ENCODE measurements at regions not wholly inside any gene's neighbourhood (a gene's known extent, or its start where the extent isn't known, plus 50 kb on each side); places are given as distances from the start of the nearest gene placed in this dataset.
"Not testable (repeated sequence)": the region's sequence is repeated elsewhere in the genome, so short reads cannot be mapped to it uniquely, and the experiment has no call there.

DNA sequence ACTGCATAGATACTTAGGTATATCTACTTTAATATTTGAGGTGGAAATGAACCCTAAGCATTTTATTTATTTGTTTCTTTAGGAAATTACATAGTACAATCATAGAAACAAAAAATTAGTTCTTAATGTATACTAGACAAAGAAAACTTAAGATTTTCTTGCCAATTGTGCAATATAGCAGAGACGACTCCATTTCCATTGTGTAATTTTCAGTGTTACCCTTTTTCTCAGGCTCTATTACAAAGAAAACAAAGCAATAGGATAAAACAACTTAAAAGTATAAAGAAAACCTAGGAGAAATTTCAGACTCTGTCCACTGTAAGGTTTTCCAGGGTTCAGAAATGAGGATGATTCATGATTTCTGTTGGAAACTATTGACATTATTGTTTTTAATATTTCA, 89.0 kb upstream of the SERTAD2 start:
- no peak overlapping the region for H3K9ac ChIP-seq (ENCODE audit: low read length)
- no peak overlapping the region for H3K4me2 ChIP-seq (ENCODE audit: low read length)
- intact Hi-C loops (cut with micrococcal nuclease): no loop called here
- no peak for DNase-seq
- H3K4me1 ChIP-seq (ENCODE audit: insufficient read depth, low read length): no peaks in the 10 kb centered on the region
- H3K36me3 ChIP-seq (ENCODE audit: low read depth, low read length): no peaks in the 10 kb centered on the region
- no peaks in the 10 kb centered on the region for H4K20me1 ChIP-seq (ENCODE audit: low read length)
- no TSS peak for BruUV-seq (replicated peaks)
- H3K79me2 ChIP-seq (ENCODE audit: low read length): peaks cover 31% of the 10 kb centered on the region
- POLR2A ChIA-PET (ENCODE audit: unreplicated experiment): no interaction called here
- H2AFZ ChIP-seq (ENCODE audit: low read length): no peak overlapping the region
- CTCF ChIA-PET: no interaction called here
- H3K9me2 ChIP-seq (replicated peaks; ENCODE audit: low read length): no peaks in the 10 kb centered on the region
- no peak overlapping the region for H3K4me3 ChIP-seq (ENCODE audit: low read length)
- no peaks in the 10 kb centered on the region for H3F3A ChIP-seq (ENCODE audit: low read length, unreplicated experiment)
- H3K27me3 ChIP-seq (ENCODE audit: low read length): no peaks in the 10 kb centered on the region
- TF ChIP-seq, protein P1, sequence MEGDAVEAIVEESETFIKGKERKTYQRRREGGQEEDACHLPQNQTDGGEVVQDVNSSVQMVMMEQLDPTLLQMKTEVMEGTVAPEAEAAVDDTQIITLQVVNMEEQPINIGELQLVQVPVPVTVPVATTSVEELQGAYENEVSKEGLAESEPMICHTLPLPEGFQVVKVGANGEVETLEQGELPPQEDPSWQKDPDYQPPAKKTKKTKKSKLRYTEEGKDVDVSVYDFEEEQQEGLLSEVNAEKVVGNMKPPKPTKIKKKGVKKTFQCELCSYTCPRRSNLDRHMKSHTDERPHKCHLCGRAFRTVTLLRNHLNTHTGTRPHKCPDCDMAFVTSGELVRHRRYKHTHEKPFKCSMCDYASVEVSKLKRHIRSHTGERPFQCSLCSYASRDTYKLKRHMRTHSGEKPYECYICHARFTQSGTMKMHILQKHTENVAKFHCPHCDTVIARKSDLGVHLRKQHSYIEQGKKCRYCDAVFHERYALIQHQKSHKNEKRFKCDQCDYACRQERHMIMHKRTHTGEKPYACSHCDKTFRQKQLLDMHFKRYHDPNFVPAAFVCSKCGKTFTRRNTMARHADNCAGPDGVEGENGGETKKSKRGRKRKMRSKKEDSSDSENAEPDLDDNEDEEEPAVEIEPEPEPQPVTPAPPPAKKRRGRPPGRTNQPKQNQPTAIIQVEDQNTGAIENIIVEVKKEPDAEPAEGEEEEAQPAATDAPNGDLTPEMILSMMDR (conservative IDR thresholded peaks at IDR 0.05; ENCODE audit: low read depth, low read length): no peak
- H3K27ac ChIP-seq (ENCODE audit: low read length): no peak overlapping the region
- no peaks in the 10 kb centered on the region for H3K9me3 ChIP-seq (ENCODE audit: low read length)
- ATAC-seq: no peak

DNA sequence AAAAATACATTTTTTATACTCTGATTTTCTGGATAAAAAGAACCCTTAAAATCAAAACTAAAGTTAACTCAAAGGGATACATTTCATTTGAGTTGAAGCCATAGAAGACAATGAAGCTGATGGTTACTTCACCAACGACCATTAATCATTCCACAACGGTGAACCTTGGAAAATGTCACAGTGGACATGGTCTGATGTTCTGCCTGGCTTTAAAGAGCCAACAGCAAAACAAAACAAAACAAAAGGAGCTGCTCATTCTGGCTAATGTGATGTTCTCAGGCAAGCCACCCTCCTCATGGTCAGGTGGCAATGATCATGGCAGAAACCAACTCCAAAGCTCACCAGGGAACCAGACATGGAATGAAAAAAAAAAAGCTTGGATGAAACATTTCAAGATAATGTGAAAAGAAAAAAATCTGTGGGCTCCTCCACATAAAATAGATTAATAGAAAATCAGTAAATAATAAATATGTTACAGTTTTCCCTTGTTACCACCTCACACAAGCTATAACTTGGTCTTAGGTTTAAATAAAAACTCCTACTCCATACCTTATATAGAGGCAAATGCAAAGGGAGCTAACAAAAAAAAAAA, 90.1 kb upstream of the SERTAD2 start:
- ChIA-PET POLR2A (ENCODE audit: unreplicated experiment) (no interaction called here), CTCF (no interaction called here)
- no peaks in the 10 kb centered on the region for H3K9me2 ChIP-seq (replicated peaks; ENCODE audit: low read length)
- no peaks in the 10 kb centered on the region for H3K36me3 ChIP-seq (ENCODE audit: low read depth, low read length)
- H4K20me1 ChIP-seq (ENCODE audit: low read length): no peaks in the 10 kb centered on the region
- no peak overlapping the region for H2AFZ ChIP-seq (ENCODE audit: low read length)
- H3K9ac ChIP-seq (ENCODE audit: low read length): no peak overlapping the region
- BruUV-seq (replicated peaks): no TSS peak
- intact Hi-C loops (cut with micrococcal nuclease): no loop called here
- no peak overlapping the region for H3K27ac ChIP-seq (ENCODE audit: low read length)
- no peak overlapping the region for H3K4me2 ChIP-seq (ENCODE audit: low read length)
- no peak overlapping the region for H3K4me3 ChIP-seq (ENCODE audit: low read length)
- no peaks in the 10 kb centered on the region for H3K27me3 ChIP-seq (ENCODE audit: low read length)
- no peak for ATAC-seq
- TF ChIP-seq EZH2phosphoT487 (IDR thresholded peaks at IDR 0.05; ENCODE audit: borderline replicate concordance, low read length) (no peak), EZH2 (IDR thresholded peaks at IDR 0.05; ENCODE audit: low read length, unreplicated experiment) (no peak)
- TF ChIP-seq, protein P1 (conservative IDR thresholded peaks at IDR 0.05; ENCODE audit: low read depth, low read length): no peak
- no peaks in the 10 kb centered on the region for H3K9me3 ChIP-seq (ENCODE audit: low read length)
- H3K4me1 ChIP-seq (ENCODE audit: insufficient read depth, low read length): peaks cover 5% of the 10 kb centered on the region
- H3K79me2 ChIP-seq (ENCODE audit: low read length): peaks cover 42% of the 10 kb centered on the region
- no peaks in the 10 kb centered on the region for H3F3A ChIP-seq (ENCODE audit: low read length, unreplicated experiment)
- DNase-seq: no peak

DNA sequence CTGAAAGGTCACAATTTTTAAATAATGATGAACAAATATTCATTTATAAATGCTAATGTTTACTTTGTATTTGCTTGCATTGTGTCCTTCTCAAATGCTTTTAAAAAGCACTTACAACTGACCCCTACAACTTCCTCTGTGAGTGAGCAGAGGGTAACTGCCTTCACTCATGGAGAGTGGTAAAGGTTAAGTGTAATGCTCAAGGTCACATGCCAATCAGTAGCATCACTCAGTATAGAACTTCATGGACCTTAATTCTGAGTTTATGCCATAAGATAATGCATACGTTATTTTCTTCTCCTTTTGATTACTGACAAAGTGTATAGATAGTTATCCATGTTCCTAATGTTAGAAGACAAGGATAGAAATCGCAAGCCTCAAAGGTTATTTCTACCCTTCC, 91.8 kb upstream of the SERTAD2 start:
- TF ChIP-seq EZH2phosphoT487 (IDR thresholded peaks at IDR 0.05; ENCODE audit: borderline replicate concordance, low read length): no peak
- no peak for TF ChIP-seq EZH2 (IDR thresholded peaks at IDR 0.05; ENCODE audit: low read length, unreplicated experiment)
- TF ChIP-seq, protein P1 (conservative IDR thresholded peaks at IDR 0.05; ENCODE audit: low read depth, low read length): no peak
- H3K4me1 ChIP-seq (ENCODE audit: insufficient read depth, low read length): peaks cover 10% of the 10 kb centered on the region
- H3K9me2 ChIP-seq (replicated peaks; ENCODE audit: low read length): no peaks in the 10 kb centered on the region
- ChIA-PET CTCF (no interaction called here), POLR2A (ENCODE audit: unreplicated experiment) (no interaction called here)
- no peaks in the 10 kb centered on the region for H3F3A ChIP-seq (ENCODE audit: low read length, unreplicated experiment)
- no peaks in the 10 kb centered on the region for H3K36me3 ChIP-seq (ENCODE audit: low read depth, low read length)
- no peak overlapping the region for H3K9ac ChIP-seq (ENCODE audit: low read length)
- H3K27ac ChIP-seq (ENCODE audit: low read length): no peak overlapping the region
- intact Hi-C loops (cut with micrococcal nuclease): no loop called here
- DNase-seq (no peak), ATAC-seq (no peak)
- H3K9me3 ChIP-seq (ENCODE audit: low read length): no peaks in the 10 kb centered on the region
- no peak overlapping the region for H3K4me2 ChIP-seq (ENCODE audit: low read length)
- H3K27me3 ChIP-seq (ENCODE audit: low read length): no peaks in the 10 kb centered on the region
- no peak overlapping the region for H3K4me3 ChIP-seq (ENCODE audit: low read length)
- H4K20me1 ChIP-seq (ENCODE audit: low read length): no peaks in the 10 kb centered on the region
- H2AFZ ChIP-seq (ENCODE audit: low read length): no peak overlapping the region
- BruUV-seq (replicated peaks): no TSS peak
- H3K79me2 ChIP-seq (ENCODE audit: low read length): peaks cover 57% of the 10 kb centered on the region

DNA sequence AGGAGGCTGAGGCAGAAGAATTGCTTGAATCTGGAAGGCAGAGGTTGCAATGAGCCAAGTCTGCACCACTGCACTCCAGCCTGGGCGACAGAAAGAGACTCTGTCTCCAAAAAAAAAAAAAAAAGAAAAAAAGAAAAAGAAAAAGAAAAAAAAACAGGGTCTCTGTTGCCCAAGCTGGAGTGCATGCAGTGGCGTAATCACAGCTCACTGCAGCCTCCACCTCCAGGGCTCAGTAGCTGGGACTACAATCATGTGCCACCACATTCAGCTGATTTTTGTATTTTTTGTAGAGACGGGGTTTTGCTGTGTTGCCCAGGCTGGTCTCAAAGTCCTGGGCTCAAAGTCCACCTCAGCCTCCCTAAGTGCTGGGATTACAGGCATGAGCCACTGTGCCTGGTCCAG, 94.0 kb upstream of the SERTAD2 start:
- H4K20me1 ChIP-seq (ENCODE audit: low read length); H3K4me2 ChIP-seq (ENCODE audit: low read length); H3K27ac ChIP-seq (ENCODE audit: low read length); POLR2A ChIA-PET (ENCODE audit: unreplicated experiment); intact Hi-C loops (cut with micrococcal nuclease); H3K4me3 ChIP-seq (ENCODE audit: low read length); H3K9me3 ChIP-seq (ENCODE audit: low read length); H3K9me2 ChIP-seq (replicated peaks; ENCODE audit: low read length); ATAC-seq; H3K27me3 ChIP-seq (ENCODE audit: low read length); H2AFZ ChIP-seq (ENCODE audit: low read length); H3K36me3 ChIP-seq (ENCODE audit: low read depth, low read length); H3K9ac ChIP-seq (ENCODE audit: low read length); DNase-seq; H3F3A ChIP-seq (ENCODE audit: low read length, unreplicated experiment); BruUV-seq (replicated peaks): not testable (repeated sequence)
- H3K79me2 ChIP-seq (ENCODE audit: low read length): peaks cover 57% of the 10 kb centered on the region
- CTCF ChIA-PET: interaction anchor here (0.5 to 0.6 kb wide), 2 partner anchors 21 to 102 kb away, joined by 4 read pairs; no protein-coding TSS in a partner anchor
- H3K4me1 ChIP-seq (ENCODE audit: insufficient read depth, low read length): peaks cover 17% of the 10 kb centered on the region

Data from PC-3 (cell line).